ENCODE measurements at regions not wholly inside any gene's neighbourhood (a gene's known extent, or its start where the extent isn't known, plus 50 kb on each side); places are given as distances from the start of the nearest gene placed in this dataset.

DNA sequence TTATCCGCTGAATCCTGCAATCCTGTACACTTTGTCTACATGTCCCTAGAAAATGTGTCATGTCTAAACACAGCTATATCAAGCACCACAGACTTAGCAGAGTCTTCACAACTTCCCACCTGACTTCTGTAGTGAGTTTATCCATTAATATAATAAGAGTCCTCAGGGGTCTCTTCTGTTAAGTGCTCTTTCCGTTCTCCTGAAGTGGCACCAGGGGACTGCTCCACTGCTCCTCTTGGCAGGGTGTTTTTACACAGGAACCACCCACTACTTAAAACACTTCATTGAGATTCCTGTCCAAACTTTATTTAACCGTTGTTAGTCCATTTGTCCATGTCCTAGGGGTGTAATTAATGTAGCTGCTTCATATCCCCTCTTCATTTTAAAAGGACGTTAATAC lies 1000.4 kb downstream of the STPG2 start:
- FAIRE-seq = no peak
- no peak for TF ChIP-seq TAF1 (IDR thresholded peaks at IDR 0.05; ENCODE audit: borderline replicate concordance, low read depth, low read length)
- no peak for TF ChIP-seq POLR2A (IDR thresholded peaks at IDR 0.05; ENCODE audit: low read depth, low read length)
- TF ChIP-seq POLR2AphosphoS5 (IDR thresholded peaks at IDR 0.05; ENCODE audit: low read depth, low read length) = no peak

DNA sequence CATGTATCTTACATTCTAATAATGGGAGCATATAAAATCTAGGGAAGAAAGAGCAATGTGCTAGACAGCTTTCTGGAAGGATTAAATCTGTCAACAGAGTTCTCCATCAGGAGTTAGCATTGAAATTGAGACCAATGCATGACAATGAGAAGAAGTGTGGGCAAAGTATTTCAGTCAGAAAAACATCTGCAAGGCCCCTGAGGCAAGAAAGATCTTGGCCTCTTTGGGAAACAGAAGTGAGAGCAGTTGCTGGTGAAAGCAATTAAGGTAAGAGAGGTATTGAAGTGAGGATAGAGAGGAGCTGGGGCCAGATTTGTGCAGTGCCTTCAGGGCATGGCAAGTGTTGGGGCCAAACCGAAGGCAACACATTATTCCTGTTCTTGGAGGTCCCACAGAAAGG lies 999.1 kb downstream of the STPG2 start:
- FAIRE-seq (no peak), DNase-seq (ENCODE audit: insufficient read length) (no peak)
- TF ChIP-seq POLR2A (IDR thresholded peaks at IDR 0.05; ENCODE audit: low read depth, low read length) (no peak), TAF1 (IDR thresholded peaks at IDR 0.05; ENCODE audit: borderline replicate concordance, low read depth, low read length) (no peak), POLR2AphosphoS5 (IDR thresholded peaks at IDR 0.05; ENCODE audit: low read depth, low read length) (no peak)

More for the DNA sequence above, 1000.4 kb downstream of the STPG2 start:
- DNase-seq (ENCODE audit: insufficient read length) = no peak

DNA sequence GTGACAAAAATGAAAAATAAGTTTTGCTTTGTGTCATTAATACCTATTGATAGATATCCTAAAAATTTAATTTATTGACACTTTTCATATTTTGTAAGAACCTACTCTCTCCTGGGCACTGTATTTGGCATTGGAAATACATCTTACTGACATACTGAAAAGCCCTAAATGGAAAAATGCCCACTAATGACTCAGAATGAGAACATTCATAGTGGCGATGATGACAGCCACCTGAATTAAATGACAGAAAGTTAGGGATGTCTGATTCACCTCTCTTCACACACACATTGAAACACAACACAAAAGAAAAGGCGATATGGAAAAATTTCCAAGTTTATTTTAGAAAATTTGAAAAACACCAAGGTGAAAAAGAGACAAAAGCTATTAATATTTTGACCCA lies 992.3 kb downstream of the STPG2 start:
- FAIRE-seq = no peak
- DNase-seq (ENCODE audit: insufficient read length) = no peak
- TF ChIP-seq POLR2A (IDR thresholded peaks at IDR 0.05; ENCODE audit: low read depth, low read length) (no peak), POLR2AphosphoS5 (IDR thresholded peaks at IDR 0.05; ENCODE audit: low read depth, low read length) (no peak), TAF1 (IDR thresholded peaks at IDR 0.05; ENCODE audit: borderline replicate concordance, low read depth, low read length) (no peak)

DNA sequence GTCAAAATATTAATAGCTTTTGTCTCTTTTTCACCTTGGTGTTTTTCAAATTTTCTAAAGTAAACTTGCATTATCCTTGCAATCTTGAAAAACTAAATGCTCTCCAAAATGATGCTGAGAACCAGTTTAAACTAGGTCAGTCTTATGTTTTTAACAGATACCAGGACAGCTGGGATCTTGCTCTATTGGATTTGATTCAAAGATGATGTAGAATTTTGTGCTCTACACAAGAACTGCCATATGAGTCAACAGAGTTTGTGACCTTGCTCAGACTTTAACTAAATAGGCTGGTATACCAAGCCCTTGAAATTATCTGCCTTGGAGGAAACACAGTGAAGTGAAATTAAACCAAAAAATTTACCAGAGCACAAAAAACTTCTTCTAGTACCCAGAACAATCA lies 991.1 kb downstream of the STPG2 start:
- FAIRE-seq = no peak
- DNase-seq (ENCODE audit: insufficient read length) = no peak
- no peak for TF ChIP-seq POLR2AphosphoS5 (IDR thresholded peaks at IDR 0.05; ENCODE audit: low read depth, low read length)
- TF ChIP-seq POLR2A (IDR thresholded peaks at IDR 0.05; ENCODE audit: low read depth, low read length) = no peak
- no peak for TF ChIP-seq TAF1 (IDR thresholded peaks at IDR 0.05; ENCODE audit: borderline replicate concordance, low read depth, low read length)

DNA sequence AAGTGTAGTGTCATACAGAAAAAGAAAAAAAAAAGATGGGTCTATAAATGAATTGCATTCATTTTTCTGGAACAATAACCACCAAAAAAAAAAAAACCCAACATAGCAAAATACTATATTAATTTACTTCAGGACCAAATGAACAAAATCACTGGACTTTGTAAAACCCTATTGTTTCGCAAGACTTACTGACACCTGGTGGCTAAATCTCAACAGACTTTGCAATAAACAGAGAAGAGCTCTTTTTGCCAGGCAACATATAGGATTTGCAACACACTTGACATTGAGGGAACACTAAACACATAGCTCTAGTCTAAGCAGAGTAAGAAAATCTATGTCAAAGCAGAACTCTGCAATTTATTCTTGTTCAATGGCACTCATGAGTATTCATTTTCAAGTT lies 990.2 kb downstream of the STPG2 start:
- FAIRE-seq (no peak), DNase-seq (ENCODE audit: insufficient read length) (no peak)
- TF ChIP-seq TAF1 (IDR thresholded peaks at IDR 0.05; ENCODE audit: borderline replicate concordance, low read depth, low read length) (no peak), POLR2AphosphoS5 (IDR thresholded peaks at IDR 0.05; ENCODE audit: low read depth, low read length) (no peak), POLR2A (IDR thresholded peaks at IDR 0.05; ENCODE audit: low read depth, low read length) (no peak)

DNA sequence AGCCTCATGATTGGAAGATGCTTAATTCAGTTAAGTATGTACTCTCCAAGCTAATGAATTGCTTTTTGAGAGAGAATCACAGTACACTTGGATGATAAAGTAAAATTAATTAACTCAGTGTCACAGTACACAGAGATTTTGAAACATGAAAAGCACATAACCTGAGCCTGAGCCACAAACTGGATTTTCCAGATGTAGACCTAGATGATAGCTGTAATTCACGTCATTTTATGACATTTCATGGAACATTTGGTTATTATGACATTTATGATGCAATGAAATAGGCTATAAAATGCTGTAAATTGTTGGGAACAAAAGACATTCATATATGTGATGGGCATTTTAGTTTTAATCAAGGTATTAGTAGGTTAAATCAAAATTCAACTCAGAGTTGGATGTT lies 983.7 kb downstream of the STPG2 start:
- FAIRE-seq = no peak
- DNase-seq (ENCODE audit: insufficient read length) = no peak
- TF ChIP-seq POLR2AphosphoS5 (IDR thresholded peaks at IDR 0.05; ENCODE audit: low read depth, low read length) (no peak), POLR2A (IDR thresholded peaks at IDR 0.05; ENCODE audit: low read depth, low read length) (no peak), TAF1 (IDR thresholded peaks at IDR 0.05; ENCODE audit: borderline replicate concordance, low read depth, low read length) (no peak)

DNA sequence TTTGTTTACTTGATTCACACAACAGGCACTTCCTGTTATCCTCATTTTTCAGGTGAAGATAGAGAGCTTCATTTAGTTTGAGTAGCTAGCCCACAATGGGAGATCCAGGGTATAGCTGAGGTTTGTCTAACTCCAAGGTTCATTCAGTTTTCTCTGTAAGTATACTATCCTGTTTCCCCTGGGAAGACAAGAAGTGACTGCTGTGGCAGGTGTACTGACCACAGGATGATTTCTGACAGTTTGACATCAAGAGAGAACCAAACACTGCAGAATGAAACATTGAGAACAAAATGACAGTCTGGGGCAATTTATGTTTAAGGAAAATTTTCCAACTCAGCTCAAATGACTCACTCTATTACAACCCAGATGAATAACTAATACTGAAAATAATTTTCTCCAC lies 958.0 kb downstream of the STPG2 start:
- FAIRE-seq (no peak), DNase-seq (ENCODE audit: insufficient read length) (no peak)
- TF ChIP-seq TAF1 (IDR thresholded peaks at IDR 0.05; ENCODE audit: borderline replicate concordance, low read depth, low read length) (no peak), POLR2AphosphoS5 (IDR thresholded peaks at IDR 0.05; ENCODE audit: low read depth, low read length) (no peak), POLR2A (IDR thresholded peaks at IDR 0.05; ENCODE audit: low read depth, low read length) (no peak)

DNA sequence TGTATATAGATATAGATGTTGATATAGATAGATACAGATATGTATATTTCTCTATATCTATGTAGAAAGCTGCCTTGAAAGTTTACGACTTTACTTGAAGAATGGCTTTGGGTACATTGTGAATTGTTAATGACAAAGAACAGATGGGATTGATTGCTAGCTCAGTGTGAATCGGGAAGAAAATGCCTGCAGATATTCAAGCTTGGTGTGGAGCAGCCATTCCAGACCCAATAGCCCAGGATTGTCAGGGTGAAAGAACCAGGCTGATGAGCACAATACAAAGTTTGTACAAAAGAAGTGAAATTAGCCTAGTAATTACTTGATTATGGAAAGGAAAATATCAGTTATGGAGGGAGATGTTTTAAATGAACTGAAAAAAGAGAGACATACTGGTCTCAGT lies 946.2 kb downstream of the STPG2 start:
- TF ChIP-seq TAF1 (IDR thresholded peaks at IDR 0.05; ENCODE audit: borderline replicate concordance, low read depth, low read length) (no peak), POLR2AphosphoS5 (IDR thresholded peaks at IDR 0.05; ENCODE audit: low read depth, low read length) (no peak), POLR2A (IDR thresholded peaks at IDR 0.05; ENCODE audit: low read depth, low read length) (no peak)
- FAIRE-seq (no peak), DNase-seq (ENCODE audit: insufficient read length) (no peak)

DNA sequence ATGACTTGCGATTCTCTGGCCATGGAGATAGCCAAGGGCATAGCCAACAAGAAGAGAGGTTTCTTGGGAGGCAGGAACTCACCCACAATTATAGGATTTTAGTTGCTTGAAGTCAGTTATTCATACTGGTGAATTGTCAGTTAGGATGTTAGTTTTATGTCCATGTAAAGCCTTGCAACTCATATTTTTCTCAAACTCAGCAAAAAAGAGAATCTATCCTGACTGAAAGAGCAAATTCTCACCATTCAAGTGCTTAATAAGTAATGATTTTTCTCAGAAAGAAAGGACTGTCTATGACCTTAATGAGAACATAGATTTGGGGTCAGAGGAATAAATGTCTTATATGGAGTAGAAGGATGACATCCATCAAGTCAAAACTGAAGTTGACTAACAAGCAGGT lies 934.5 kb downstream of the STPG2 start:
- FAIRE-seq (no peak), DNase-seq (ENCODE audit: insufficient read length) (no peak)
- TF ChIP-seq POLR2A (IDR thresholded peaks at IDR 0.05; ENCODE audit: low read depth, low read length) (no peak), TAF1 (IDR thresholded peaks at IDR 0.05; ENCODE audit: borderline replicate concordance, low read depth, low read length) (no peak)

DNA sequence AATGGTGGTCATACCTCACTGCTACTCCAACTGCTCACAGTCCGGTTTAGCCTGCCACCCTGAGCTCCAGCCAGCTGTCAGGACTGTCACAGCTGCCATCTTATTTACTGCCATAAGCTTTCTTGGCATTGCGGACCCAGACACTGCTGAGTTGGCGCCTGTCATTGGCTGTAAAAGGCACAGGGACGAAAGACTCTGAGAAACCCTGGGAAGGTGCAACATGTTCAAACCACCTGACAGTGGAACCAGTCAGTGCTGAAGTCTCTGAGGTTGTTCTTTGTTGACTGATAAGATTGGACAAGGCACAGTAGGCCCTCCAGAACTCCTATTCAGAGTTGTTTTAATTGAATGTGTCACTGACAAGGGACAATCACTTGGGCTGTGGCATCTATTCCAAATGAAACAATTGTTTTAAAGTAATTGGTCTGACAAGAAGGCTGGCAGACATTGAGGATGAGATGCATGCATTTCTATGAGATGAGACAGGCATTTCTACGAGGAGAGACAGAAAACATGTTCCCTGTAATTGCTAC lies 927.8 kb downstream of the STPG2 start:
- no peak for FAIRE-seq
- TF ChIP-seq POLR2A (IDR thresholded peaks at IDR 0.05; ENCODE audit: low read depth, low read length) (no peak), TAF1 (IDR thresholded peaks at IDR 0.05; ENCODE audit: borderline replicate concordance, low read depth, low read length) (no peak), POLR2AphosphoS5 (IDR thresholded peaks at IDR 0.05; ENCODE audit: low read depth, low read length) (no peak)

DNA sequence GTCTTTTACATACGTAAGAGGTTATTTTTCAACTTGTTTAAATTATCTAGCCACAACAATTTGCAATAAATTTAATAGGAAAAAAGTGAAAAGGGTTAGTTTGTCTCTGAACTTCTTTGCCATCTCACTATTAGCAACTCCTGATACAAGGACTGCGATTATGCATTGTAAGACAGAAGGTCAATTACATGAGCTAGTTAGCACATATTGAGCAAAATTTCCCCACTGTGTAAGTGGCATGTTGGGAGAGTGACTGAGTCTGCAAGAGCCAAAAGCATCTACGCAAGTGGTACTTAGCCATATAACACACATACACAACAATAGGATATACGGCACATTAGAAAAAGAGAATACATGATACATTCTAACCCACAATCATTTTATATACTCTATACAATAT lies 927.2 kb downstream of the STPG2 start:
- no peak for FAIRE-seq
- DNase-seq (ENCODE audit: insufficient read length) = no peak
- no peak for TF ChIP-seq TAF1 (IDR thresholded peaks at IDR 0.05; ENCODE audit: borderline replicate concordance, low read depth, low read length)
- no peak for TF ChIP-seq POLR2AphosphoS5 (IDR thresholded peaks at IDR 0.05; ENCODE audit: low read depth, low read length)
- no peak for TF ChIP-seq POLR2A (IDR thresholded peaks at IDR 0.05; ENCODE audit: low read depth, low read length)

More for the DNA sequence above, 927.8 kb downstream of the STPG2 start:
- DNase-seq (ENCODE audit: insufficient read length) = no peak

DNA sequence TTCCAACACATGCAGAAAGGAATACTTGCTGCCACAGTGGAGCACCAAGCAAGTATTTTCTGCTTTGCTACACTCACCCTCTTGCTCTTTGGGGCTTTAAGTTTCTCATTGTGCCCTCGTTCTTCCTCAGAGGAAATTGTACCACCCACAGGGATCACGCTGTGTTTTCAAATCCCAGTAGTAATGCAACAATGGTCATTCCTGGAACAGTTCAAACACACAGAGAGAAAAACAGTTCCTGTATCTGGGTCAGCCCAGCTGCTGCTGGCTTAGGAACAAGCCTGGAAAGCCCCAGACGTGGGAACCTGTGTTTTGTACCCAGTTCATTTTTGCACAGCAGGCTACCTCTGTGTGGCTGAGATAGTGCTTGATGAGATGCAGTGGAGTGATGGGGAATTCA lies 907.8 kb downstream of the STPG2 start:
- FAIRE-seq = no peak
- DNase-seq (ENCODE audit: insufficient read length) = no peak
- TF ChIP-seq POLR2AphosphoS5 (IDR thresholded peaks at IDR 0.05; ENCODE audit: low read depth, low read length) (no peak), POLR2A (IDR thresholded peaks at IDR 0.05; ENCODE audit: low read depth, low read length) (no peak), TAF1 (IDR thresholded peaks at IDR 0.05; ENCODE audit: borderline replicate concordance, low read depth, low read length) (no peak)
